MV-4-11 (cell line): ENCODE measurements at regions not wholly inside any gene's neighbourhood (a gene's known extent, or its start where the extent isn't known, plus 50 kb on each side); places are given as distances from the start of the nearest gene placed in this dataset.
A peak's percentile ranks its signal among the peaks of the same experiment; 100 is the strongest.
"Not testable (repeated sequence)": the region's sequence is repeated elsewhere in the genome, so short reads cannot be mapped to it uniquely, and the experiment has no call there.

Source experiments
- DNase-seq: peaks from one replicate; lab custom pipeline; 2025; lab: John Stamatoyannopoulos, UW

DNA sequence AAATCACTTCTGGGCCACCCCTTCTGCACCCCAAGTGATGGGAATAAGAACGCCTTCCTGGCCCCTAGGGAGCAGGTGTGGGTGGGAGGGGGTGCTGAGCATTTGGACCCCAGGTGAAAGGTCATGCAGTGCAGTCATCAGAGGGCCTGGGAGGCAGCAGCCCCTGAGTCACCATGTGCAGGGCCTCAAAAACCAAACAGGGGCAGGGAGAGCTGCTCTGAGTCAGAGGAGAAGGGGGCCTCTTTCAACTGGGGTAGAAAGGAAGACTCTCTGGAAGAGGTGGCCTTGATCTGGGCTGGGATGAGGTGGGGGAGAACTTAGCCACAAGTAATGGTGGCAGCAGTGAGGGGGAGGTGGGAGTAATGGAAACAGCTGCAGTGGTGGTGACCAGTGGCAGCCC, 164.3 kb downstream of the BUB3 start:
- DNase-seq, result no peak

DNA sequence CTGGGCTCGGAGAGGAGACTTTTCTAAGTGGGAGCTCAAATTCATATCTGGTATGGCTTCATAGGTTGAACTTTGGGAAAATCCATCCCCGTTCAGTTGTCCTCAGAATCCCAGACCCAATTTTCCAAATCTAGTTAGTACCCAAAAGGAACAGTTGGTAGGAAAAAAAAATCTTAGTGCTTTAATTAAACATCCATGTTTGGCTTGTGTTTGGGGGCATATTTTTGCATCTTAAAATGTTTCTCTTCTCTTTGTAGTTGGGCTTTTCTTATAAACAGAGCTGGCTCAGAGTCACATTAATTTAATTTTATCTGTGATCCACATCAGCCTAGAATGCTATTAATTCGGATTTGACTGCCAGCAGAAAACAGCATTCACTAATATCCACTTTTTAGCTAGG, 165.9 kb downstream of the BUB3 start:
- DNase-seq, result no peak

DNA sequence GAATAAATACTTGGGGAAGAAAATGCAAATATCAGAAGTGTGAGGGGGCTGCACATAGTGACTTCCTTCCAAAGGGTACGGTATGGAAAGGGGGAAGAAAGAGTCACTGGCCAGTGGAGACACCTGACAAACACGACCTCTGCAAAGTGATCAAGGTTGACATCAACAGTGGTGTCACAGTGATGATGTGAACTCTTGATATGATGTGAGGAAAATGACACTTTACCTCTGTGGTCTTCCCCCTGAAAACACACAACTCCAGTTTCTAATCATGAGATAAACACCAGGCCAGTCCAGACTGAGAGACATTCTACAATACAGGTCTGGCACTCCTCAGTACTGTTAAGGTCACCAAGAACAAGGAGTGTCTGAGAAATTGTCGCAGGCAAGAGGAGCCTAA, 169.7 kb downstream of the BUB3 start:
- no peak for DNase-seq

- DNase-seq, result no peak
Observed at GRCh38 chr10:123325663-123326190, 171.5 kb downstream of the BUB3 start.

DNA sequence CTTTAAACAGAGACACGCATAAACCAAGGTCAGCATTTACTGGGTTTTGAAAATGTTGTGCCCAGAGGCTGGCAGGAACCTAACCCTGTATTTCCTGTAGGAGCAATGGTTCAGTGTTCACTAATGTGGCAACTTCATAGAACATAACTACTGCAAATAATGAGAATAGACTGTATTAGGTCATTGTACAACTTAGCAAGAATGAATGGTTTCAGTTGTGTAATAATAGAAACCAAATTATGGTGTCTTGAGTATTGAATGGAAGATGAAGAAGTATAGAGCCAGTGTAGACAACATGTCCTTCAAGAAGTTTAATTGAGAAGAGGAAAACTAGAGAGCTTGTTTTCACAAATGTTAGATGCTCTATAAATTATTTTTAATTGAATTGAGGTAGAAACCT, 172.5 kb downstream of the BUB3 start:
- no peak for DNase-seq

DNA sequence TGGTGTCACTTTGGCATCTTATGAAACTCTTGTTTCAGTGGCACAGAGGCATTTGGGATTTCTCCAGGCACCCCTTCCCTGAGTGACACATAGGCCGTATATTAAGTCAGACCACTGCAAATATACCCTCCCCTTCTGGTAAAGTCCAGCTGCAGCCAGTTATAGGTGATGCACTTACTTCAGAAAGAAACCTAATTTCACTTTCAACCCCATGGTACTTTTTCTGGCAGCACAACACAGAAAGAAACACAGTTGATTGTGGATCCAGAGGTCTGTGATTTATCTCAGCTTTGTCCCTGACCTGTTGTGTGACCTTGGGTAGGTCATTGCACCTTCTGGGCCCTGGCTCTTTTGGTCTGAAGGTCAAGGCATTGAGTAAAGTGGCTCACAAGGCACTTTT, 173.2 kb downstream of the BUB3 start:
- DNase-seq, result no peak

- DNase-seq, result no peak
Observed at GRCh38 chr10:123327896-123328295, 173.7 kb downstream of the BUB3 start.

DNA sequence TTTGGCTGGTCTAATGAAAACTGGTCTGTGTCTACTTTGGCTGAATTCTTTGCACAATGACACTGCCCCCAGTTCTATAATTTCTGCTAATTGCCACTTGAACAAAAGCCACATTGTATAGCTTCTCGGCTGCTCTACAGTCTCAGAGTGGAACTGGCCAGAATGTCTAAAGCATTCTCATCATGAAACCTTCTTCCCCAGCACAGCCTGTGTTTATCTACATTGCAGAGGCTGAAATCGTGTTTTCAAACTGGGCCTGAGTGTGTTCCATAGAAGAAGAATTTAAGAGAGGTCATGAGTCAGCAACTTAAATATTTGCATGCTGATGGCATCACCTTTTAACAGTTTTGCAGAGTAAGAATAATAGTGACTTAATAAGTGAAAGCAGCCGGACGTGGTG, 177.2 kb downstream of the BUB3 start:
- DNase-seq, result no peak

DNA sequence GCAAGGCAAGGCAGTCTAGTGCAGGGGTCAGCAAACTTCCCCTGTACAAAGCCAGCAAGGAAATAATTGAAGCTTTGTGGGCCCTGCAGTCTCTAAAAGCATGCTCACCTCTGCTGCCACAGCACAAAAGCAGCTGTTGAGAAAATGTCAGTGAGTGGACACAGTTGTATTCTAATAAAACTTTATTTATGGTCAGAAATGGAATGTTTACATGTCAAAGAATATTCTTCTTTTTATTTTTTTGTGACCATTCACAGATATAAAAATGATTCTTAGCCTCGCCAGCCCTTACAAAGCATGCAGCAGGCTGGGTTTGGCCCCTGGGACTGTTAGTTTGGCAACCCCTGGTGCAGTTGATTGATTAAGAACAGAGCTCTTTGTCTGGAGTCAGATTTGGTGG, 192.4 kb downstream of the BUB3 start:
- no peak for DNase-seq

GRCh38 chr10:123348691-123349572, 194.7 kb downstream of the BUB3 start:
- DNase-seq, result no peak

DNA sequence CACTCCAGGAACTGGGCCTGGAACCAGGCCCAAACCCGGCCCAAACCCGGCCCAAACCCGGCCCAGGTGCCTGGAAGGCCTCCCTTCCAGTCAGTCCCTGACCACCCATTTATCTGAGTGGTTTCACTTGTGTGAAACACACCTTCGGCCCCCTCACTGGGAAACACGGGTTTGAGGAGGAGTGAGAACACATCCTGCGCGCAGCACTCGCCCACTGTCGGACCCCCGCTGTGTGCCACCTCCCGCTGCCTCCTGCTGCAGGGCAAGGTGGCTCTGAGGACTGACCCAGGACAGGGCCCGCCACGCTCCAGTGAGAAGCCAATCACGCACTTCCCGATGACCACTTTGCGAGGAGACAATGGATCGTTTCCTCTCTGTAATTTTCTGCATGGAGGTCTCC, 197.5 kb downstream of the BUB3 start:
- DNase-seq, result no peak

GRCh38 chr10:123354521-123354920, 200.3 kb downstream of the BUB3 start:
- DNase-seq, result no peak

DNA sequence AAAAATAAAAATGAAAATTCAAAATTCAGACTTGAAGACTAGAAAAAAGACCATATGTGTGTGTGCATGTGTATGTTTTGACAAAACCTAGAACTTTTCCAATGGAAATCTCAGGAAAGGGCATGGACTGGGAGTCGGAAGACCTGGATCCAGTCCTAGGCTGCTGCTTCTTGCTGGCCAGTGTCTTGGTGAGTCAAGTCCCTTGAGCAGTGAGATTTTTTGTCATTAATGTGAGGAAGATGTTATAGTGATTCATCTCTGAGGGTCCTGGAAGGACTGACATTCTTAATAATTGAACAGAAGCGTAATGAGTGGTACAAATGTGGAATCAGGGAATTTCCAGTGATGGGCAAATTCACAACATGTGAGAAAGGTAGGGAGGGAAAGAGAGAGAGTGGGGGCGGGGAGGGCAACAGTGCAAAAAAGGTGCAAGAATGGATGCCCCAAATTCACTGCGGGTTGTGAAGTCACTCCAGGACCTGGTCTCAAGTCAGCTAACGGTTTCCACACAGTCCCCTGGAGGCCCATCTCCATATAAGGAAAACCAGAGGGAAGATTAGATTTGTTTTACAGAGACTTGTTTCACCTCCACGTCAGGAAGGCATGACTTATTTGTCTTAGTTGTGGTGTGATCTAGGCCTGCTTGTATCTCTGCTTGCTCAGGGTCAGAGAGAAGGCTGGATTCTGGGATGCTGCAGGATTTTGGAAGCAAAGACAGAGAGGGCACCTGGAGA, 201.7 kb downstream of the BUB3 start:
- DNase-seq, result no peak

- no peak for DNase-seq
Observed at GRCh38 chr10:123356799-123357198, 202.6 kb downstream of the BUB3 start.

GRCh38 chr10:123357421-123357930, 203.3 kb downstream of the BUB3 start:
- no peak for DNase-seq

DNA sequence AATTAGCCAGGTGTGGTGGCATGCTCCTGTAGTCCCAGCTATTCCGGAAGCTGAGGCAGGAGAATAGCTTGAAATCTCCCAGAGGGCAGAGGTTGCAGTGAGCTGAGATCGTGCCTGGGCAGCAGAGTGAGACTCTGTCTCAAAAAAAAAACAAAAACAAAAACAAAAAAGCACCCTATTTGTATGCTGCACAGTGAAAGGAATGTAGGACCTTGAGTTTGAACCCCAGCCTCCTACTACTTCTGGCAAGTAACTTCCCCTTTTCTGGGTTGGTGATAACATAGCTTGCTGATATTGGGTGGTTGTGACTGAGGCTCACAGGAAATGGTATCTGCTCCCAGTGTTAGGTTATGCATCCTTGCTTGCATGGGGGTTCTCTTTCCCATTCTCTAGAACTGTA, 205.3 kb downstream of the BUB3 start:
- DNase-seq, result peak; percentile 46

- DNase-seq, result no peak
Observed at GRCh38 chr10:123361832-123362231, 207.6 kb downstream of the BUB3 start.

- DNase-seq, result no peak
Observed at GRCh38 chr10:123367195-123367594, 213.0 kb downstream of the BUB3 start.

DNA sequence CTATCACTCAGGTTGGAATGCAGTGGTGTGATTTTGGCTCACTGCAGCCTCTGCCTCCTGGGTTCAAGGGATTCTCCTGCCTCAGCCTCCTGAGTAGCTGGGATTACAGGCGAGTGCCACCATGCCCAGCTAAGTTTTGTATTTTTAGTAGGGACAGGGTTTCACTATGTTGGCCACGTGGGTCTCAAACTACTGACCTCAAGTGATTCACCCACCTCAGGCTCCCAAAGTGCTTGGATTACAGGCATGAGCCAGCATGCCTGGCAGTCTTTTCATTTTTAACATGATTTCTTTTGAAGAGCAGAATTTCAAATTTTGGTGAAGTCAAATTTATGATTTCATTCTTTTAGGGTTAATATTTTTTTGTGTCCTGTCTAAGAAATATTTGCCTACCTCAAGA, 217.4 kb downstream of the BUB3 start:
- DNase-seq, result not testable (repeated sequence)

GRCh38 chr10:123373591-123373990, 219.4 kb downstream of the BUB3 start:
- no peak for DNase-seq

DNA sequence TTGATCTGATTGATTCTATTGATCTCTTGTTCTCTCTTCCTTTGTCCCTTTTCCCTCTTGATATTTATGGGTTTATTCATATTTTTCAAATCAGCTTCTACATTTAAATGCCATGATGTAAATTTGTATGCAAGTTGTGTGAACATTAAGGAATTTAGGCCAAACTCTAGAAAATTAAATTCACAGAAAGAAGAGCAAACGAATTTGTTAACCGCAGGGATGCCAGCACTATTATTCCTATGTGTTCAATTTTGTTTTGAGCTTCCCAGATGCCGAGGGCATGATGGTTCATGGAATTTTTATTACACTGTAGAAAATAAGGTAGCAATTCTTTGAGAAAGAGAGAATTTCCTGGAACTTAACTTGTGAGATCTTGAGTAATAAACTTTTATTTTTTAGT, 220.9 kb downstream of the BUB3 start:
- DNase-seq, result no peak

DNA sequence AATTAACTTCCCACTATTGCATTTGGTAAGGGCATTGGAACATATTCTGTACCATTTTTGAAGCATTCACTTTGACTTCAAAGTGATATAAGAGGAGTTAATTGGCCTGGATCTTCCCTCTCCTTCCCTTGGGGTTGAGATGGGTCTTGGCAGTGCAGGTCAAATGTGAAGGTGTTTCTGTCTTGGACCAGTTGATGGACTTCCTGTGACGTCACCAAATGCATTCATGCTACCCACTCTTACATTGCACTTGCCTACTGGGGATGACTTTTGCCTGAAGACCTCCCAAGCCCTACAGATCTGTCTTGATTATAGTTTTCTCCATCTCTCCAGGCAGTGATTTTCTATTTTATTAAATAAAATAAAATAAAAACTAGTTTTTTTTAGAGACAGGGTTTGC, 221.5 kb downstream of the BUB3 start:
- no peak for DNase-seq

DNA sequence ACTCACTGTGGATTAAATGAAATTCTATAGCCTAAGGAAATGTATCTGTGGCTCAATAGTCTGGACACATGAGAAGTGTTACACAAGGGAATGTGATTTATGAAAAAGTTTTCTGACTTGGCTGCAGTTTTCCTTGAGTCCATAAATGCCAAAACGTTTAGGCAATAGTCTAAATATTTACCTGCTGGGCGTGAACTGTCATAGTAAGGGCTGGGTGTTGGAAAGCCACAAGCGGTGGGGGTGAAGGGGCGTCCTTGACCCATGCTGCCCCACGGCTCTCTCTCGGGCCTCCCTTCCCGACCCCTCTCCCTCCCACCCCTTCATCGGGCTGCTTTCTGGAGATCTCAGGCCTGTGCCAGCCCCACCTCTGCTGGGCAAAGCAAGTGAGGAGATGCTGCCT, 223.7 kb downstream of the BUB3 start:
- DNase-seq, result no peak
